ENCODE measurements at regions not wholly inside any gene's neighbourhood (a gene's known extent, or its start where the extent isn't known, plus 50 kb on each side); places are given as distances from the start of the nearest gene placed in this dataset.

DNA sequence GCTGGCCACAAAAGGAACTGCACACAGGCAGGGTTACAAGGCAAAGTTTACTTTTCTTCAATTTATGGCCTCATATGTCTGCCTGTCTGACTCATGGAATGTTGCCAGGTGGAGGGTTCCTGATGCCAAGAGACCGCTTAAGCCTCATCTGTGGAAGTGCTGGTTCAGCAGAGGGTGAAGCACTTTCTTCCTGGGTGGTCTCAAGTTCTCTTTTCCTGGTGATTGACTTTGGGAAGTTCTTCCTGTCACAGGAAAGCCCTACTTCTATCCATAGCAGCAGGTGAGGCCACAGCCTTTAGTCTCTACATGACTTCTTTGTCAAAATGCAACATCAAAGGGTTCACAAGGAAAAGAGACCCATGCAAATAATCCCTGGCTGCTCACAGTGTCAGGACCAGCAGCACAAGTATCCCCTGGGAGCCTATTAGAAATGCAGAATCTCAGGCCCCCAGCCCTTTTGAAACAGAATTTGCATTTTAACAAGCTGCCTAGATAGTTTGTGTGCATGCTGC is 81.4 kb upstream of the IGFBP7 start:
- TF ChIP-seq, protein P1, sequence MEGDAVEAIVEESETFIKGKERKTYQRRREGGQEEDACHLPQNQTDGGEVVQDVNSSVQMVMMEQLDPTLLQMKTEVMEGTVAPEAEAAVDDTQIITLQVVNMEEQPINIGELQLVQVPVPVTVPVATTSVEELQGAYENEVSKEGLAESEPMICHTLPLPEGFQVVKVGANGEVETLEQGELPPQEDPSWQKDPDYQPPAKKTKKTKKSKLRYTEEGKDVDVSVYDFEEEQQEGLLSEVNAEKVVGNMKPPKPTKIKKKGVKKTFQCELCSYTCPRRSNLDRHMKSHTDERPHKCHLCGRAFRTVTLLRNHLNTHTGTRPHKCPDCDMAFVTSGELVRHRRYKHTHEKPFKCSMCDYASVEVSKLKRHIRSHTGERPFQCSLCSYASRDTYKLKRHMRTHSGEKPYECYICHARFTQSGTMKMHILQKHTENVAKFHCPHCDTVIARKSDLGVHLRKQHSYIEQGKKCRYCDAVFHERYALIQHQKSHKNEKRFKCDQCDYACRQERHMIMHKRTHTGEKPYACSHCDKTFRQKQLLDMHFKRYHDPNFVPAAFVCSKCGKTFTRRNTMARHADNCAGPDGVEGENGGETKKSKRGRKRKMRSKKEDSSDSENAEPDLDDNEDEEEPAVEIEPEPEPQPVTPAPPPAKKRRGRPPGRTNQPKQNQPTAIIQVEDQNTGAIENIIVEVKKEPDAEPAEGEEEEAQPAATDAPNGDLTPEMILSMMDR (IDR thresholded peaks at IDR 0.05; ENCODE audit: extremely low read depth in 1 of 2, insufficient read depth in 1 of 2, low read depth in 1 of 2, low read length in 2 of 2), result no peak
- no peak for TF ChIP-seq EZH2 (IDR thresholded peaks at IDR 0.05; ENCODE audit: borderline replicate concordance, low read depth, low read length, severe bottlenecking)
- TF ChIP-seq POLR2A (IDR thresholded peaks at IDR 0.05; ENCODE audit: low read depth, low read length), result no peak

Measured in endothelial cell of umbilical vein (primary cell).